Lower lobe of right lung (tissue), 2 donors: ENCODE measurements at regions not wholly inside any gene's neighbourhood (a gene's known extent, or its start where the extent isn't known, plus 50 kb on each side); places are given as distances from the start of the nearest gene placed in this dataset.

ENCODE experiments used
- ATAC-seq, 2 donors: fragments of 200-7000 bp; cut with Tn5 transposase; one replicate each; pipeline ENCODE4 v1.9.1; 2020 to 2022; ENCODE audit warnings: mild to moderate bottlenecking in 2 of 2, moderate library complexity in 2 of 2
- DNase-seq: peaks from one replicate; pipeline ENCODE4 v3.0.0-alpha.2; 2020
- H3K27ac ChIP-seq: fragments of 200-600 bp; one replicate; pipeline ENCODE4 v1.8.0; 2022
- H3K27me3 ChIP-seq: fragments of 200-600 bp; one replicate; pipeline ENCODE4 v1.8.0; 2022; ENCODE audit warnings: low read depth
- H3K36me3 ChIP-seq: fragments of 200-600 bp; one replicate; pipeline ENCODE4 v1.8.0; 2022; ENCODE audit warnings: mild to moderate bottlenecking
- H3K4me1 ChIP-seq: fragments of 200-600 bp; one replicate; pipeline ENCODE4 v1.8.0; 2022
- H3K4me3 ChIP-seq: fragments of 200-600 bp; one replicate; pipeline ENCODE4 v1.8.0; 2022; ENCODE audit warnings: mild to moderate bottlenecking
- H3K9me3 ChIP-seq: fragments of 200-600 bp; one replicate; pipeline ENCODE4 v1.8.0; 2022
- intact Hi-C: fragments of 100-400 bp; cut with DNase I; formaldehyde crosslinking; loops from one replicate; pipeline ENCODE4 v1.11.0; 2022
- TF ChIP-seq, protein P1 (sequence below): fragments of 200-600 bp; IDR thresholded peaks from one replicate; pipeline ENCODE4 v1.8.0; 2022; ENCODE audit warnings: antibody characterized with exemption, mild to moderate bottlenecking
- donor health status: DM: no; HTN: yes; CAD: no; lungs with severe emphysema.

DNA sequence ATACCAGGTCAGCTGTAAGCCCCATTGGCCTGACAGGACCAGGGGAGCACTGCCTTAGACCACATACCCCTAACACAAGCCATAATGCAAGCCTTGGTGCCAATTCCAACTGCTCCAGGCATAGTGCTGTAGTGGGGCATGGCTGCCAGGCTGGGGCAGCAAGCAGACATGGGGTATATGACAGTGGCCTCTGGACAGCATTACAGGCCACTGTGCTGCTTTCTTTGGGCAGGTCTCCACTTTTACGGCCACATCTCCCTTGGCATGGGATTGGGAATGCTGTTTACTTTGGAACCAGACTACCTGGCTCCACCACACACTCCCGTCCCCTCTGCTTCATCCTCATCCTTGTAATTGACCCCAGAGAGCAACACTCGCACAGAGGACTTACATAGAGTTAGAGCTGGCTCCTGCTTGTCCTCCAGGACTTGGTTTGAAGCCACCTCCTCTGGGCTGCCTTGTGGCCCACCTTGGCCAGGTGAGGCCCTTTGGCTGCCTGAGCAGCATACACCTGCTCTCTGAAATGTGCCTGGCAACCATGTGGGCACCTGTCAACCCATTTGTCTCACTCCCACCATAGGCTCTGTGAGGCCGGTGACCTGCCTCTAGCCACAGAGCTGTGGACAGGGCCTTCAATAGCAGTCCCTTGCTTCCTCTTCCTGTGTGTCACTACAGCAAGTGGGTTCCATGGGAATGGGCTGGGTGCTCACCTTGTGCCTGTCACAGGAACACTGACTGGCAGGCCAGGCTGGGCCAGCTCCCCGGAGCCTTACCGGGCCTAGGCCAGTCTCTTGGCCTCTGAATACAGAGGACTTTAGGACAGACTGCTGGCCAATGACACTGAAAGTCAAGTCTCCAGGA is 262.6 kb upstream of the HS6ST1 start:
- TF ChIP-seq, protein P1, sequence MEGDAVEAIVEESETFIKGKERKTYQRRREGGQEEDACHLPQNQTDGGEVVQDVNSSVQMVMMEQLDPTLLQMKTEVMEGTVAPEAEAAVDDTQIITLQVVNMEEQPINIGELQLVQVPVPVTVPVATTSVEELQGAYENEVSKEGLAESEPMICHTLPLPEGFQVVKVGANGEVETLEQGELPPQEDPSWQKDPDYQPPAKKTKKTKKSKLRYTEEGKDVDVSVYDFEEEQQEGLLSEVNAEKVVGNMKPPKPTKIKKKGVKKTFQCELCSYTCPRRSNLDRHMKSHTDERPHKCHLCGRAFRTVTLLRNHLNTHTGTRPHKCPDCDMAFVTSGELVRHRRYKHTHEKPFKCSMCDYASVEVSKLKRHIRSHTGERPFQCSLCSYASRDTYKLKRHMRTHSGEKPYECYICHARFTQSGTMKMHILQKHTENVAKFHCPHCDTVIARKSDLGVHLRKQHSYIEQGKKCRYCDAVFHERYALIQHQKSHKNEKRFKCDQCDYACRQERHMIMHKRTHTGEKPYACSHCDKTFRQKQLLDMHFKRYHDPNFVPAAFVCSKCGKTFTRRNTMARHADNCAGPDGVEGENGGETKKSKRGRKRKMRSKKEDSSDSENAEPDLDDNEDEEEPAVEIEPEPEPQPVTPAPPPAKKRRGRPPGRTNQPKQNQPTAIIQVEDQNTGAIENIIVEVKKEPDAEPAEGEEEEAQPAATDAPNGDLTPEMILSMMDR, result no peak
- ATAC-seq, result peak in 1 of 2 donors; percentile 20
- Histone ChIP-seq H3K36me3 (no peaks in the 10 kb centered on the region), H3K4me3 (no peak overlapping the region), H3K4me1 (no peaks in the 10 kb centered on the region), H3K27ac (no peak overlapping the region), H3K27me3 (no peaks in the 10 kb centered on the region), H3K9me3 (no peaks in the 10 kb centered on the region)
- intact Hi-C loops, result no loop called here
- DNase-seq, result no peak

DNA sequence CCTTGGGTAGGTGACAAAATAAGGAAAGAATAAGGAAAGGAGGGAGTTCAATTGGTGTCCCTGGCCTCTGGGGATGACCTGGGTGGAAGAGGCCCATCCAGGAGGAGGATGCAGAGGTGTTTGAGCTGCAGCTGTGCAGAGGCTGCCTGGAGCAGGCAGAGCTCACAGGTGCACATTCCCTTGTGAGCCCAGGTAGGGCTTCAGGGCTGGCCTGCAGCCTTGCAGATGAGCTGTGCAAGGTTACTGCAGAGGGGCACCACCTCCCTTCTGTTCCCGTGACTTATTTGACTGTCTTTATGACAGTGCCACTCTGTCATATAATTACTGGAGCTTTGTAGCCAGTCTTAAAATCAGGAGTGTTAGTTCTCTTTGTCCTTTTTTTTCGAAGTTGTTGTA is 263.2 kb upstream of the HS6ST1 start:
- intact Hi-C loops, result no loop called here
- Histone ChIP-seq H3K27ac (no peak overlapping the region), H3K4me1 (no peaks in the 10 kb centered on the region), H3K36me3 (no peaks in the 10 kb centered on the region), H3K27me3 (no peaks in the 10 kb centered on the region), H3K4me3 (no peak overlapping the region), H3K9me3 (no peaks in the 10 kb centered on the region)
- no peak for DNase-seq
- ATAC-seq, result peak in 1 of 2 donors; percentile 21
- TF ChIP-seq, protein P1, result no peak

DNA sequence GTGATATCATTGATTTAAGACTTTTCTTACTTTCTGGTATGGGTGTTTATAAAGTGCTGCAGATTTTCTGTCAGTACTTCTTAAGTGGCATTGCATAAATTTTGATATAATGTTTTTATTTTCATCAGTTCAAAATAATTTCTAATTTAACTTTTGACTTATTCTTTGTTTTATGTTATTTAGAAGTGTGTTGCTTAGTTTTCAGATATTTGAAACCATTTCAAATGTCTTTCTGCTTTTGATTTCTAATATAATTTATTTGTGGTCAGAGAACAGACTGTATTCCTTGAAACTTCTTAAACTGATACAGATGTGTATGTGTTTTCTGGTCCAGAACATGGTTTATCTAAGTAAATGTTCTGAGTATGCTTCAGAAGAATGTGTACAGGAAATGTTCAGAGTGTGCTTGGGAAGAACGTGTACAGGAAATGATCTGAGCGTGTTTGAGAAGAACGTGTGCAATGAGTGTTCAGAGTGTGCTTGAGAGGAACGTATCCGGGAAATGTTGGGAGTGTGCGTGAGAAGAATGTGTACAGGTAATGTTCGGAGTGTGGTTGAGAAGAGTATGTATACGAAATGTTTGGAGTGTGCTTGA is 265.7 kb upstream of the HS6ST1 start:
- no peak overlapping the region for H3K27ac ChIP-seq
- TF ChIP-seq, protein P1, result no peak
- ATAC-seq, result peak in 1 of 2 donors; percentile 21
- H3K4me3 ChIP-seq, result no peak overlapping the region
- DNase-seq, result no peak
- no peaks in the 10 kb centered on the region for H3K4me1 ChIP-seq
- H3K36me3 ChIP-seq, result no peaks in the 10 kb centered on the region
- no peaks in the 10 kb centered on the region for H3K9me3 ChIP-seq
- H3K27me3 ChIP-seq, result no peaks in the 10 kb centered on the region
- intact Hi-C loops, result no loop called here

DNA sequence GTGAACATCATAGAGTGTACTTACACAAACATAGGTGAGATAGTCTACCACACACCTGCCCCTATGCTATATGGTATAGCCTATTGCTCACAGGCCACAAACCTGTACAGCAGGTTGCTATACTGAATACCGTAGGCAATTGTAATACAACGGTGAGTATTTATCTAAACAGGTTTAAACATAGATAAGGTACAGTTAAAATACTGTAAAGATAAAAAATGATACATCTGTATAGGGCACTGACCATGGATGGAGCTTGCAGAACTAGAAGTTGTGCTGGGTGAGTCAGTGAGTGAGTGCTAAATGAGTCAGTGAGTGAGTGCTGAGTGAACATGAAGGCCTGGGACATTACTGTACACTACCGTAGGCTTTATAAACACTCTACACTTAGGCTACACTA is 267.0 kb upstream of the HS6ST1 start:
- no peaks in the 10 kb centered on the region for H3K9me3 ChIP-seq
- intact Hi-C loops, result no loop called here

DNA sequence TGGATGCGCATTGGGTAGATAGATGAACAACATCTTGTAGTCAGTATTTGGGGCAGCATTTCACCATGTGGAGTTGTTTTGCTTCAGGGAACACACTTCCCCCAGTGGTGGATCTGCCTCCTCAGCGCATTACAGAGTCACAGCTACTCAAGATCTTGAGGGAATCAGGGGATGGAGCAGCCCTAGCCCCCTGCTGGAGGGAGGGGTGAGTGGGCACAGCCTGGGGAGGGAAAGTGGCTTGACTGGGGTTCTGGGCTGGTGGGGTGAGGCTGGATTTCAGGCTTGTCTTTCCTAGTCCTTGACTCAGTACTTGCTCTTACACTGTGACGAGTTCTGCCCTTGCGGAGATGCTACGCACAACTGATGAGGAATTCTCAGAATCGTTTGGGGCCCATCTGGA is 271.0 kb upstream of the HS6ST1 start:
- ATAC-seq, result no peak
- Histone ChIP-seq H3K27ac (no peak overlapping the region), H3K4me1 (no peaks in the 10 kb centered on the region), H3K4me3 (no peak overlapping the region), H3K9me3 (no peaks in the 10 kb centered on the region), H3K36me3 (no peaks in the 10 kb centered on the region), H3K27me3 (no peaks in the 10 kb centered on the region)
- DNase-seq, result no peak
- TF ChIP-seq, protein P1, result no peak
- intact Hi-C loops, result no loop called here

More for the DNA sequence above, 267.0 kb upstream of the HS6ST1 start:
- Histone ChIP-seq H3K4me3 (no peak overlapping the region), H3K27ac (no peak overlapping the region), H3K27me3 (no peaks in the 10 kb centered on the region), H3K4me1 (no peaks in the 10 kb centered on the region), H3K36me3 (no peaks in the 10 kb centered on the region)
- ATAC-seq (no peak), DNase-seq (no peak)
- TF ChIP-seq, protein P1, result no peak
